ENCODE measurements at regions not wholly inside any gene's neighbourhood (a gene's known extent, or its start where the extent isn't known, plus 50 kb on each side); places are given as distances from the start of the nearest gene placed in this dataset.

- Histone ChIP-seq H3K27ac (ENCODE audit: low read depth, low read length) (no peak overlapping the region), H3K9ac (ENCODE audit: low read depth, low read length) (no peak overlapping the region)
- WGBS, result 58% methylated on average over 8 of the region's 8 CpGs
Observed at GRCh38 chr20:6886065-6886729, 118.7 kb downstream of the BMP2 start.

GRCh38 chr20:6887966-6888365 lies 120.5 kb downstream of the BMP2 start:
- Histone ChIP-seq H3K27me3 (ENCODE audit: insufficient read depth, low read length) (no peaks in the 10 kb centered on the region), H3K36me3 (ENCODE audit: insufficient read depth, low read length) (no peaks in the 10 kb centered on the region), H3K4me3 (ENCODE audit: low read length) (no peak overlapping the region), H3K9ac (ENCODE audit: low read depth, low read length) (no peak overlapping the region), H3K27ac (ENCODE audit: low read depth, low read length) (no peak overlapping the region), H3K9me3 (ENCODE audit: insufficient read depth, low read depth, low read length) (no peaks in the 10 kb centered on the region), H3K4me1 (ENCODE audit: insufficient read depth, low read length) (peaks cover 16% of the 10 kb centered on the region; the same call in 1 of the 2 replicates)
- 93% methylated on average over 4 of the region's 4 CpGs for WGBS

More at GRCh38 chr20:6886065-6886729, 118.7 kb downstream of the BMP2 start:
- Histone ChIP-seq H3K4me1 (ENCODE audit: insufficient read depth, low read length) (peaks cover 16% of the 10 kb centered on the region; the same call in 1 of the 2 replicates), H3K9me3 (ENCODE audit: insufficient read depth, low read depth, low read length) (no peaks in the 10 kb centered on the region), H3K27me3 (ENCODE audit: insufficient read depth, low read length) (no peaks in the 10 kb centered on the region), H3K4me3 (ENCODE audit: low read length) (no peak overlapping the region), H3K36me3 (ENCODE audit: insufficient read depth, low read length) (no peaks in the 10 kb centered on the region)

- Histone ChIP-seq H3K9ac (ENCODE audit: low read depth, low read length) (no peak overlapping the region), H3K27ac (ENCODE audit: low read depth, low read length) (no peak overlapping the region), H3K9me3 (ENCODE audit: insufficient read depth, low read depth, low read length) (no peaks in the 10 kb centered on the region), H3K4me1 (ENCODE audit: insufficient read depth, low read length) (peaks cover 16% of the 10 kb centered on the region; the same call in 1 of the 2 replicates), H3K4me3 (ENCODE audit: low read length) (no peak overlapping the region), H3K27me3 (ENCODE audit: insufficient read depth, low read length) (no peaks in the 10 kb centered on the region), H3K36me3 (ENCODE audit: insufficient read depth, low read length) (no peaks in the 10 kb centered on the region)
- WGBS, result 85% methylated on average over 4 of the region's 4 CpGs
Observed at GRCh38 chr20:6888736-6889395, 121.4 kb downstream of the BMP2 start.

GRCh38 chr20:6892724-6893123 lies 125.2 kb downstream of the BMP2 start:
- H3K9me3 ChIP-seq (ENCODE audit: insufficient read depth, low read depth, low read length), result no peaks in the 10 kb centered on the region
- 100% methylated on average over 1 of the region's 1 CpG for whole genome bisulfite sequencing
- H3K4me1 ChIP-seq (ENCODE audit: insufficient read depth, low read length), result no peaks in the 10 kb centered on the region
- H3K9ac ChIP-seq (ENCODE audit: low read depth, low read length), result no peak overlapping the region
- no peaks in the 10 kb centered on the region for H3K36me3 ChIP-seq (ENCODE audit: insufficient read depth, low read length)
- no peak overlapping the region for H3K27ac ChIP-seq (ENCODE audit: low read depth, low read length)
- no peaks in the 10 kb centered on the region for H3K27me3 ChIP-seq (ENCODE audit: insufficient read depth, low read length)
- no peak overlapping the region for H3K4me3 ChIP-seq (ENCODE audit: low read length)

- no peak overlapping the region for H3K4me3 ChIP-seq (ENCODE audit: low read length)
- H3K27me3 ChIP-seq (ENCODE audit: insufficient read depth, low read length), result no peaks in the 10 kb centered on the region
- H3K9ac ChIP-seq (ENCODE audit: low read depth, low read length), result no peak overlapping the region
- no peak overlapping the region; the same call in 1 of the 2 replicates for H3K27ac ChIP-seq (ENCODE audit: low read depth, low read length)
- no peaks in the 10 kb centered on the region for H3K36me3 ChIP-seq (ENCODE audit: insufficient read depth, low read length)
- H3K9me3 ChIP-seq (ENCODE audit: insufficient read depth, low read depth, low read length), result no peaks in the 10 kb centered on the region
- 69% methylated on average over 3 of the region's 3 CpGs for WGBS
- peaks cover 13% of the 10 kb centered on the region for H3K4me1 ChIP-seq (ENCODE audit: insufficient read depth, low read length)
Observed at GRCh38 chr20:6898928-6899327, 131.4 kb downstream of the BMP2 start.

GRCh38 chr20:6906871-6907270 lies 139.4 kb downstream of the BMP2 start:
- Histone ChIP-seq H3K4me3 (ENCODE audit: low read length) (no peak overlapping the region), H3K4me1 (ENCODE audit: insufficient read depth, low read length) (peaks cover 38% of the 10 kb centered on the region), H3K9ac (ENCODE audit: low read depth, low read length) (no peak overlapping the region), H3K36me3 (ENCODE audit: insufficient read depth, low read length) (no peaks in the 10 kb centered on the region), H3K9me3 (ENCODE audit: insufficient read depth, low read depth, low read length) (no peaks in the 10 kb centered on the region), H3K27ac (ENCODE audit: low read depth, low read length) (no peak overlapping the region), H3K27me3 (ENCODE audit: insufficient read depth, low read length) (no peaks in the 10 kb centered on the region)
- 95% methylated on average over 2 of the region's 2 CpGs for WGBS

GRCh38 chr20:6908673-6909072 lies 141.2 kb downstream of the BMP2 start:
- peaks cover 38% of the 10 kb centered on the region for H3K4me1 ChIP-seq (ENCODE audit: insufficient read depth, low read length)
- H3K27me3 ChIP-seq (ENCODE audit: insufficient read depth, low read length), result no peaks in the 10 kb centered on the region
- no peak overlapping the region for H3K4me3 ChIP-seq (ENCODE audit: low read length)
- no peaks in the 10 kb centered on the region for H3K9me3 ChIP-seq (ENCODE audit: insufficient read depth, low read depth, low read length)
- WGBS, result 14% methylated on average over 2 of the region's 2 CpGs
- H3K9ac ChIP-seq (ENCODE audit: low read depth, low read length), result peak overlapping the region; percentile 12
- no peaks in the 10 kb centered on the region for H3K36me3 ChIP-seq (ENCODE audit: insufficient read depth, low read length)
- peak overlapping the region; percentile 75 for H3K27ac ChIP-seq (ENCODE audit: low read depth, low read length)

- WGBS, result 97% methylated on average over 3 of the region's 3 CpGs
- H3K27ac ChIP-seq (ENCODE audit: low read depth, low read length), result peak overlapping the region; percentile 75
- H3K27me3 ChIP-seq (ENCODE audit: insufficient read depth, low read length), result no peaks in the 10 kb centered on the region
- H3K4me3 ChIP-seq (ENCODE audit: low read length), result no peak overlapping the region
- H3K9ac ChIP-seq (ENCODE audit: low read depth, low read length), result peak overlapping the region; percentile 9; the same call in 1 of the 2 replicates
- no peaks in the 10 kb centered on the region for H3K9me3 ChIP-seq (ENCODE audit: insufficient read depth, low read depth, low read length)
- H3K36me3 ChIP-seq (ENCODE audit: insufficient read depth, low read length), result no peaks in the 10 kb centered on the region
- H3K4me1 ChIP-seq (ENCODE audit: insufficient read depth, low read length), result peaks cover 38% of the 10 kb centered on the region
Observed at GRCh38 chr20:6909608-6910007, 142.1 kb downstream of the BMP2 start.

GRCh38 chr20:6914986-6915385 lies 147.5 kb downstream of the BMP2 start:
- Histone ChIP-seq H3K36me3 (ENCODE audit: insufficient read depth, low read length) (no peaks in the 10 kb centered on the region), H3K4me3 (ENCODE audit: low read length) (no peak overlapping the region), H3K27ac (ENCODE audit: low read depth, low read length) (no peak overlapping the region), H3K9me3 (ENCODE audit: insufficient read depth, low read depth, low read length) (no peaks in the 10 kb centered on the region), H3K9ac (ENCODE audit: low read depth, low read length) (no peak overlapping the region), H3K4me1 (ENCODE audit: insufficient read depth, low read length) (peaks cover 18% of the 10 kb centered on the region), H3K27me3 (ENCODE audit: insufficient read depth, low read length) (no peaks in the 10 kb centered on the region)
- WGBS, result 82% methylated on average over 4 of the region's 4 CpGs

- WGBS, result 96% methylated on average over 1 of the region's 1 CpG
- no peaks in the 10 kb centered on the region for H3K27me3 ChIP-seq (ENCODE audit: insufficient read depth, low read length)
- H3K9ac ChIP-seq (ENCODE audit: low read depth, low read length), result no peak overlapping the region
- peaks cover 14% of the 10 kb centered on the region for H3K4me1 ChIP-seq (ENCODE audit: insufficient read depth, low read length)
- H3K27ac ChIP-seq (ENCODE audit: low read depth, low read length), result no peak overlapping the region
- no peaks in the 10 kb centered on the region for H3K9me3 ChIP-seq (ENCODE audit: insufficient read depth, low read depth, low read length)
- no peak overlapping the region for H3K4me3 ChIP-seq (ENCODE audit: low read length)
- no peaks in the 10 kb centered on the region for H3K36me3 ChIP-seq (ENCODE audit: insufficient read depth, low read length)
Observed at GRCh38 chr20:6916938-6917337, 149.5 kb downstream of the BMP2 start.

- H3K36me3 ChIP-seq (ENCODE audit: insufficient read depth, low read length), result no peaks in the 10 kb centered on the region
- H3K9me3 ChIP-seq (ENCODE audit: insufficient read depth, low read depth, low read length), result no peaks in the 10 kb centered on the region
- no peak overlapping the region for H3K9ac ChIP-seq (ENCODE audit: low read depth, low read length)
- no peak overlapping the region for H3K27ac ChIP-seq (ENCODE audit: low read depth, low read length)
- WGBS, result 93% methylated on average over 5 of the region's 6 CpGs
- H3K4me1 ChIP-seq (ENCODE audit: insufficient read depth, low read length), result peaks cover 12% of the 10 kb centered on the region
- H3K4me3 ChIP-seq (ENCODE audit: low read length), result no peak overlapping the region
- H3K27me3 ChIP-seq (ENCODE audit: insufficient read depth, low read length), result no peaks in the 10 kb centered on the region
Observed at GRCh38 chr20:6919792-6920468, 152.4 kb downstream of the BMP2 start.

All from HUES64 (cell line).